ENCODE measurements at regions not wholly inside any gene's neighbourhood (a gene's known extent, or its start where the extent isn't known, plus 50 kb on each side); places are given as distances from the start of the nearest gene placed in this dataset.

DNA sequence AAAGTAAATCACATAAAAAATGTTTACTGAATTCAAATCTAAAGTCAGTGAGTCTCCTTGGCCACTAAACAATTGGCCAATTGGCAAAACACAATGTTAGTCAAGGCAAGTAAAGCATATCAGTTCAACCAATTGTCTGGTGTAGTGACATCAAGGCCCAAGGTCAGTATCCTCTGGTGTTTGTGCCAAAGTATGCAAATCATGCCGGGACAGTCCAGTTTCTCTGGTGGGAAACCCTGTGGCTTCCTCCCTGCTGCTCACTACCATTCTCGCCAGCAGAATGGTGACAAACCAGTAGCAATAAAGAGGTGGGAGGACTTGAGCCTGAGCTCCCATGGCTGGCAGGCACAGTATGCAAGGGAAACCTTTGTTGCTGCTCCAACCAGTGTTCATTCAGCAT, 314.9 kb upstream of the FGF13 start:
- H3K9ac ChIP-seq (ENCODE audit: low read depth in 1 of 2, low read length in 2 of 2): no peak overlapping the region
- H3K4me1 ChIP-seq (ENCODE audit: control insufficient read depth in 4 of 4, insufficient read depth in 4 of 4, low read length in 3 of 4): no peaks in the 10 kb centered on the region
- no peaks in the 10 kb centered on the region for H3K9me3 ChIP-seq (ENCODE audit: control insufficient read depth in 4 of 4, low read length in 3 of 4)
- H3K4me3 ChIP-seq (ENCODE audit: low read depth in 1 of 3, low read length in 3 of 3): no peak overlapping the region
- WGBS: 79% methylated on average over 2 of the region's 2 CpGs
- no peak for TF ChIP-seq NR2F2 (IDR thresholded peaks at IDR 0.05)
- TF ChIP-seq, protein P1, sequence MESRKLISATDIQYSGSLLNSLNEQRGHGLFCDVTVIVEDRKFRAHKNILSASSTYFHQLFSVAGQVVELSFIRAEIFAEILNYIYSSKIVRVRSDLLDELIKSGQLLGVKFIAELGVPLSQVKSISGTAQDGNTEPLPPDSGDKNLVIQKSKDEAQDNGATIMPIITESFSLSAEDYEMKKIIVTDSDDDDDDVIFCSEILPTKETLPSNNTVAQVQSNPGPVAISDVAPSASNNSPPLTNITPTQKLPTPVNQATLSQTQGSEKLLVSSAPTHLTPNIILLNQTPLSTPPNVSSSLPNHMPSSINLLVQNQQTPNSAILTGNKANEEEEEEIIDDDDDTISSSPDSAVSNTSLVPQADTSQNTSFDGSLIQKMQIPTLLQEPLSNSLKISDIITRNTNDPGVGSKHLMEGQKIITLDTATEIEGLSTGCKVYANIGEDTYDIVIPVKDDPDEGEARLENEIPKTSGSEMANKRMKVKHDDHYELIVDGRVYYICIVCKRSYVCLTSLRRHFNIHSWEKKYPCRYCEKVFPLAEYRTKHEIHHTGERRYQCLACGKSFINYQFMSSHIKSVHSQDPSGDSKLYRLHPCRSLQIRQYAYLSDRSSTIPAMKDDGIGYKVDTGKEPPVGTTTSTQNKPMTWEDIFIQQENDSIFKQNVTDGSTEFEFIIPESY (IDR thresholded peaks at IDR 0.05): no peak
- no peak for TF ChIP-seq FOXA1 (IDR thresholded peaks at IDR 0.05)
- TF ChIP-seq HNF4G (IDR thresholded peaks at IDR 0.05): no peak
- TF ChIP-seq, protein P2, sequence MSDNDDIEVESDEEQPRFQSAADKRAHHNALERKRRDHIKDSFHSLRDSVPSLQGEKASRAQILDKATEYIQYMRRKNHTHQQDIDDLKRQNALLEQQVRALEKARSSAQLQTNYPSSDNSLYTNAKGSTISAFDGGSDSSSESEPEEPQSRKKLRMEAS (IDR thresholded peaks at IDR 0.05): no peak
- no peak for TF ChIP-seq FOXA2 (IDR thresholded peaks at IDR 0.05)
- no peak for TF ChIP-seq RAD21 (IDR thresholded peaks at IDR 0.05)
- no peak for TF ChIP-seq RXRA (IDR thresholded peaks at IDR 0.05)
- no peak for DNase-seq (ENCODE audit: low spot score)
- no peaks in the 10 kb centered on the region for H3K27me3 ChIP-seq (ENCODE audit: control insufficient read depth in 4 of 4, insufficient read depth in 4 of 4, low read length in 3 of 4)
- no peaks in the 10 kb centered on the region for H3K36me3 ChIP-seq (ENCODE audit: control insufficient read depth in 4 of 4, insufficient read depth in 3 of 4, low read depth in 1 of 4, low read length in 3 of 4)
- H3K27ac ChIP-seq (ENCODE audit: low read depth in 1 of 2, low read length in 2 of 2): no peak overlapping the region

DNA sequence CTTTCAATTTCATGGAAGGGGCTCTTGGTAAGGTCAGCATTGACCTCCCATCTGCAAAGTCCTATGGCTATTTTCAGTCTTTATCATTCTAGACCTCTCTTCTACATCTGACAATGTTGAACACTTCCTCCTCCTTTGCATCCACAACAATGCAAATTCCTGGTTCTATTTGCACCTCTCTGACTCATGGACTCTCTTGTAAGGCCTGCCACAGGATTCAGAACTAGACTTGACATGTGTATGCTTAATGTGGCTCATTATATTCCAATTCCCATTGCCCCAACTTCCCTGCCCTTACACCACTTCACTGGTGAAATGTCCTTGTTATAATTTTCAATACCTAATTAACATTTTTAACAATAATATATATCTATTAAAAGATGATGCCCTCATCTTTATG, 314.3 kb upstream of the FGF13 start:
- DNase-seq (ENCODE audit: low spot score): no peak
- Histone ChIP-seq H3K9me3 (ENCODE audit: control insufficient read depth in 4 of 4, low read length in 3 of 4) (no peaks in the 10 kb centered on the region), H3K27ac (ENCODE audit: low read depth in 1 of 2, low read length in 2 of 2) (no peak overlapping the region), H3K4me3 (ENCODE audit: low read depth in 1 of 3, low read length in 3 of 3) (no peak overlapping the region), H3K4me1 (ENCODE audit: control insufficient read depth in 4 of 4, insufficient read depth in 4 of 4, low read length in 3 of 4) (no peaks in the 10 kb centered on the region), H3K36me3 (ENCODE audit: control insufficient read depth in 4 of 4, insufficient read depth in 3 of 4, low read depth in 1 of 4, low read length in 3 of 4) (no peaks in the 10 kb centered on the region), H3K9ac (ENCODE audit: low read depth in 1 of 2, low read length in 2 of 2) (no peak overlapping the region), H3K27me3 (ENCODE audit: control insufficient read depth in 4 of 4, insufficient read depth in 4 of 4, low read length in 3 of 4) (no peaks in the 10 kb centered on the region)
- no peak for TF ChIP-seq RAD21 (IDR thresholded peaks at IDR 0.05)
- TF ChIP-seq, protein P3, sequence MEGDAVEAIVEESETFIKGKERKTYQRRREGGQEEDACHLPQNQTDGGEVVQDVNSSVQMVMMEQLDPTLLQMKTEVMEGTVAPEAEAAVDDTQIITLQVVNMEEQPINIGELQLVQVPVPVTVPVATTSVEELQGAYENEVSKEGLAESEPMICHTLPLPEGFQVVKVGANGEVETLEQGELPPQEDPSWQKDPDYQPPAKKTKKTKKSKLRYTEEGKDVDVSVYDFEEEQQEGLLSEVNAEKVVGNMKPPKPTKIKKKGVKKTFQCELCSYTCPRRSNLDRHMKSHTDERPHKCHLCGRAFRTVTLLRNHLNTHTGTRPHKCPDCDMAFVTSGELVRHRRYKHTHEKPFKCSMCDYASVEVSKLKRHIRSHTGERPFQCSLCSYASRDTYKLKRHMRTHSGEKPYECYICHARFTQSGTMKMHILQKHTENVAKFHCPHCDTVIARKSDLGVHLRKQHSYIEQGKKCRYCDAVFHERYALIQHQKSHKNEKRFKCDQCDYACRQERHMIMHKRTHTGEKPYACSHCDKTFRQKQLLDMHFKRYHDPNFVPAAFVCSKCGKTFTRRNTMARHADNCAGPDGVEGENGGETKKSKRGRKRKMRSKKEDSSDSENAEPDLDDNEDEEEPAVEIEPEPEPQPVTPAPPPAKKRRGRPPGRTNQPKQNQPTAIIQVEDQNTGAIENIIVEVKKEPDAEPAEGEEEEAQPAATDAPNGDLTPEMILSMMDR (IDR thresholded peaks at IDR 0.05; ENCODE audit: low read depth, low read length, missing input control): no peak
- TF ChIP-seq SP1 (IDR thresholded peaks at IDR 0.05): no peak
- TF ChIP-seq FOXA2 (IDR thresholded peaks at IDR 0.05): no peak
- TF ChIP-seq NR2F2 (IDR thresholded peaks at IDR 0.05): no peak
- no peak for TF ChIP-seq RXRA (IDR thresholded peaks at IDR 0.05)
- TF ChIP-seq, protein P2 (IDR thresholded peaks at IDR 0.05): no peak
- TF ChIP-seq TAF1 (conservative IDR thresholded peaks at IDR 0.05): no peak
- no peak for TF ChIP-seq EGR1 (IDR thresholded peaks at IDR 0.05; ENCODE audit: low read depth in 2 of 2)
- TF ChIP-seq FOXA1 (IDR thresholded peaks at IDR 0.05): no peak
- TF ChIP-seq HNF4G (IDR thresholded peaks at IDR 0.05): no peak
- TF ChIP-seq GABPA (IDR thresholded peaks at IDR 0.05 in 1 of 2, conservative IDR thresholded peaks at IDR 0.05 in 1 of 2): no peak
- TF ChIP-seq, protein P4, sequence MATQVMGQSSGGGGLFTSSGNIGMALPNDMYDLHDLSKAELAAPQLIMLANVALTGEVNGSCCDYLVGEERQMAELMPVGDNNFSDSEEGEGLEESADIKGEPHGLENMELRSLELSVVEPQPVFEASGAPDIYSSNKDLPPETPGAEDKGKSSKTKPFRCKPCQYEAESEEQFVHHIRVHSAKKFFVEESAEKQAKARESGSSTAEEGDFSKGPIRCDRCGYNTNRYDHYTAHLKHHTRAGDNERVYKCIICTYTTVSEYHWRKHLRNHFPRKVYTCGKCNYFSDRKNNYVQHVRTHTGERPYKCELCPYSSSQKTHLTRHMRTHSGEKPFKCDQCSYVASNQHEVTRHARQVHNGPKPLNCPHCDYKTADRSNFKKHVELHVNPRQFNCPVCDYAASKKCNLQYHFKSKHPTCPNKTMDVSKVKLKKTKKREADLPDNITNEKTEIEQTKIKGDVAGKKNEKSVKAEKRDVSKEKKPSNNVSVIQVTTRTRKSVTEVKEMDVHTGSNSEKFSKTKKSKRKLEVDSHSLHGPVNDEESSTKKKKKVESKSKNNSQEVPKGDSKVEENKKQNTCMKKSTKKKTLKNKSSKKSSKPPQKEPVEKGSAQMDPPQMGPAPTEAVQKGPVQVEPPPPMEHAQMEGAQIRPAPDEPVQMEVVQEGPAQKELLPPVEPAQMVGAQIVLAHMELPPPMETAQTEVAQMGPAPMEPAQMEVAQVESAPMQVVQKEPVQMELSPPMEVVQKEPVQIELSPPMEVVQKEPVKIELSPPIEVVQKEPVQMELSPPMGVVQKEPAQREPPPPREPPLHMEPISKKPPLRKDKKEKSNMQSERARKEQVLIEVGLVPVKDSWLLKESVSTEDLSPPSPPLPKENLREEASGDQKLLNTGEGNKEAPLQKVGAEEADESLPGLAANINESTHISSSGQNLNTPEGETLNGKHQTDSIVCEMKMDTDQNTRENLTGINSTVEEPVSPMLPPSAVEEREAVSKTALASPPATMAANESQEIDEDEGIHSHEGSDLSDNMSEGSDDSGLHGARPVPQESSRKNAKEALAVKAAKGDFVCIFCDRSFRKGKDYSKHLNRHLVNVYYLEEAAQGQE (IDR thresholded peaks at IDR 0.05): no peak
- TF ChIP-seq, protein P1 (IDR thresholded peaks at IDR 0.05): no peak
- no peak for TF ChIP-seq JUND (IDR thresholded peaks at IDR 0.05)
- TF ChIP-seq HNF4A (conservative IDR thresholded peaks at IDR 0.05): no peak
